ENCODE measurements at regions not wholly inside any gene's neighbourhood (a gene's known extent, or its start where the extent isn't known, plus 50 kb on each side); places are given as distances from the start of the nearest gene placed in this dataset.
"Not testable (repeated sequence)": the region's sequence is repeated elsewhere in the genome, so short reads cannot be mapped to it uniquely, and the experiment has no call there.

DNA sequence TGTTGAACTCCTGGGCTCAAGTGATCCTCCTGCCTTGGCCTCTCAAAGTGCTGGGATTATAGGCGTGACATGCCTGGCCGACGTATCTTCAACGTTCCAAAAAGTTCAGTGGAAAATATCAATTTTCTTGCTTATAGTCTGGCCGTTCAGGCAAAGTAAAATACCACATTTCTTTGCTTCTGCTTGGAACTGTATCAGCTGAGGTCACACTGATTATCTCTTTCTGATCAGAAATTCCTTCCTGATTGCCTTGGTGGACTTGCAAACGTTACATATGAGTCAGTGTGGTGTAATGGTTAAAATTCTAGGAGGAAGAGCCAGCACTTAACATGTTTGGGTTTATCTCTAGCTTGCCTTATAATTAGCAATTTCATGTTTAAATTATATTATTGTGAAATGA, 189.5 kb upstream of the VKORC1L1 start:
- POLR2A ChIA-PET: not testable (repeated sequence)

DNA sequence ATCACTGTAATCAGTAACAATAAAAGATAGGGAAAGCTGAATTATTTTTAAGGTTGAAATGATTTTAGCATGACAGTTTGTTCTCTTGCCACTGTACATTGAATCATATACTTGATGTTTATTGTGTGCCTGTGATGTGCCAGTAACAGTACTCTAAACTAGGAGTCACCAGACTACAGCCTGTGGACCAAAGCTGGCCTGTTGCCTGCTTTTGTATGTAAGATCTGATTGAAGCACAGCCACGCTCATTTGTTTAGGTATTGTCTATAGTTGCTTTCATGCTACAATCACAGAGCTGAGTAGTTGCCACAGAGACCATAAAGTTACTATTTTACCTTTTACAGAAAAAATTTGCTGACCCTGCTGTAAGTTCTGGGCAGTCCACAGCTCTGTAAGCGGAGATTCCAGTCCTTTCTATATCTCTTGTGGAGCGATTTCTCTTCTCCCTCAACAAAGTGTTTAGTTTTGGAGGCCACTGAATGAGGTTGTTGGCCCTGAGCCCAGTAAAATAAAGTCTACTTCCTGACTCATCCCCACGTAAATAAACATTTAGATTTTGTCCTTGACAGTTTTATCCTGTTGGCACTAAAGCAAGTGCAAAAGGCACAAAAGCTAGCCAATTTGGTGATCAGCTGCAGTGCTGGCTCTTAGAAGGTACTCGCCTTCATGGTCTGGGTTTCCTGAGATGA, 173.7 kb upstream of the VKORC1L1 start:
- CTCF ChIA-PET; DNase-seq (ENCODE audit: low read depth); H3K27me3 ChIP-seq (ENCODE audit: control insufficient read depth, insufficient read depth, low read length); POLR2A ChIA-PET; H3K36me3 ChIP-seq (ENCODE audit: control insufficient read depth, insufficient read depth, low read length); H3K4me3 ChIP-seq (ENCODE audit: low read depth, low read length): not testable (repeated sequence)

More for the DNA sequence above, 189.5 kb upstream of the VKORC1L1 start:
- H3K4me3 ChIP-seq (ENCODE audit: low read depth, low read length); CTCF ChIA-PET; H3K36me3 ChIP-seq (ENCODE audit: control insufficient read depth, insufficient read depth, low read length); H3K27me3 ChIP-seq (ENCODE audit: control insufficient read depth, insufficient read depth, low read length); DNase-seq (ENCODE audit: low read depth): not testable (repeated sequence)

DNA sequence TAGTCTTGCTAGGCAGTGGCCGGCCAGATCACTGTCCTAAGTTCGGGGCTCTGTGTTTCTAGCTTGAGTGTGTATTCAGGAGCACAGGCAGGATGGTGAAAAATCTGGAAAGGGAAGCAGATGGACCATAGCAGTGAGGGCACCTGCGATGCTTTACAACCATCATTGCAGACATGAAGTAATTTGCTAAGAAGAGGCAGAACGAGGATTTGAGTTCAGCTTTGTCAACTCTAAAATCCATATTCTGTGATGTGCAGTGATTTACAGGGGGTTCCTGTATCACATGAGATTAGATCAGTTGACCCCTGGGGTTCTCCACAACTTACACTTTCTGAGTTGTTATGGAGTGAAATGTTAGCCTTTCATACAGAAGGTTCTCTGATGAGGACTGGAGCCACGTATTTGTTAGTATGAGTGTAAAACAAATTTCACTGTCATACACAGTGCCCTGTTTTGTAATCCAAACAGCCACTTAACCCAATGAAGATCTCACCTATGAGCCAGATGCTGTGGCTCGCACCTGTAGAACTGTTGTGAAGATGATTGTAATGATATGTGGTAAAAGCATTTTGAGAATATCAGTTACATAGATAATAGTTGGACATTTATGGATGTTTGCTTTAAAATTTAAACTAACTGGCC, 173.0 kb upstream of the VKORC1L1 start:
- H3K4me3 ChIP-seq (ENCODE audit: low read depth, low read length); H3K27me3 ChIP-seq (ENCODE audit: control insufficient read depth, insufficient read depth, low read length); DNase-seq (ENCODE audit: low read depth); CTCF ChIA-PET; H3K36me3 ChIP-seq (ENCODE audit: control insufficient read depth, insufficient read depth, low read length); POLR2A ChIA-PET: not testable (repeated sequence)

DNA sequence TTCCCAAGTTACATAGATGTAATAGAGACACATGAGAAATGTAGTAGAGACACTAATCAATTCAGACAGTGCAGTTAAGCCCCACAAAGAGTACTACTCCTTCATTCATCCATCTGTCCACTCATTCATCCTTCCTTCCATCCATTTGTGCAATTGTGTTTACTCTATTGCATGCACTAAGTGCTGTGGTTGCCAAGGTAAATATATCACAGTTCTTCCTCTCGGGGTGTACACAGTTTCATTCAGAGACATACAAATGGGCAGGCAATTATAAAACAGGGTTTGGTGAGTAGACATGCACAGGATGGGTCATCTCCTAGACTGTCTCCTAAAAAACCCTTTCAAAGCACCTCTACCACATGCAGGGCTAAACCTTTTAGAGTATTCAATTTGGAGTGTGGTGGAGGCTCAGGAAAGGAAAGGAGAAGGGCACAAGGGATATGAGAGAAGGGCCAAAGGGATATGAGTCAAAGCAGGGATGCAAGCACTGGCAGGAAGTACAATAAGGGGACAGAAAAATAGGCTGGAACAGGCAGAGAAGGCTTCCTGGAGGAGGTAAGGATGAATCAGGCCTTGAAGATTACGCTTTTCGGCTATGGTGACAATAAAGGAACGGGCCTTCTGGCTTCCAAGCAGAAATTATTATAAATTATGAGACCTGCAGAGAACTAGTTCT, 153.6 kb upstream of the VKORC1L1 start:
- CTCF ChIA-PET; POLR2A ChIA-PET; H3K36me3 ChIP-seq (ENCODE audit: control insufficient read depth, insufficient read depth, low read length); H3K4me3 ChIP-seq (ENCODE audit: low read depth, low read length); DNase-seq (ENCODE audit: low read depth); H3K27me3 ChIP-seq (ENCODE audit: control insufficient read depth, insufficient read depth, low read length): not testable (repeated sequence)

DNA sequence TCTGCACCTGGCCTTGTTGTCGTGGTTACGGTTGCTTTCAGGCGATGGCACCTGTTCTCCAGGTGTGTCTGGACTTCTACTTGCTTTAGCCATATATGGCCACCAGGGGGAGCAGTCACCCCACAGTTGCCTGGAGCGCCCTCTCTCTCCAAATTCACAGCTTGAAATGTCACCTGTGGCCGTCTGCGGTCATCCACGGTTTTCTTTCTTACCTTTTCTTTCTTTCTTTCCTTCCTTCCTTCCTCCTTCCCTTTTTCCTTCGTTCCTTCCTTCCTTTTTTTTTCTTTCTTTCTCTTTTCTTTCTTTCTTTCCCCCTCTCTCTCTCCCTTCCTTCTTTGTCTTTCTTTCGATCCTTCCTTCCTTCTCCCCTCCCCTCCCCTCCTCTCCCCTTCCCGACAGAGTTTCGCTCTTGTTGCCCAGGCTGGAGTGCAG, 150.5 kb upstream of the VKORC1L1 start:
- H3K36me3 ChIP-seq (ENCODE audit: control insufficient read depth, insufficient read depth, low read length): no peaks in the 10 kb centered on the region
- ChIA-PET POLR2A (no interaction called here), CTCF (interaction anchor here (0.6 to 1.7 kb wide), 4 partner anchors 9 to 292 kb away, joined by 3 to 8 read pairs (median 4); no protein-coding TSS in a partner anchor)
- H3K27me3 ChIP-seq (ENCODE audit: control insufficient read depth, insufficient read depth, low read length): no peaks in the 10 kb centered on the region
- TF ChIP-seq, protein P1, sequence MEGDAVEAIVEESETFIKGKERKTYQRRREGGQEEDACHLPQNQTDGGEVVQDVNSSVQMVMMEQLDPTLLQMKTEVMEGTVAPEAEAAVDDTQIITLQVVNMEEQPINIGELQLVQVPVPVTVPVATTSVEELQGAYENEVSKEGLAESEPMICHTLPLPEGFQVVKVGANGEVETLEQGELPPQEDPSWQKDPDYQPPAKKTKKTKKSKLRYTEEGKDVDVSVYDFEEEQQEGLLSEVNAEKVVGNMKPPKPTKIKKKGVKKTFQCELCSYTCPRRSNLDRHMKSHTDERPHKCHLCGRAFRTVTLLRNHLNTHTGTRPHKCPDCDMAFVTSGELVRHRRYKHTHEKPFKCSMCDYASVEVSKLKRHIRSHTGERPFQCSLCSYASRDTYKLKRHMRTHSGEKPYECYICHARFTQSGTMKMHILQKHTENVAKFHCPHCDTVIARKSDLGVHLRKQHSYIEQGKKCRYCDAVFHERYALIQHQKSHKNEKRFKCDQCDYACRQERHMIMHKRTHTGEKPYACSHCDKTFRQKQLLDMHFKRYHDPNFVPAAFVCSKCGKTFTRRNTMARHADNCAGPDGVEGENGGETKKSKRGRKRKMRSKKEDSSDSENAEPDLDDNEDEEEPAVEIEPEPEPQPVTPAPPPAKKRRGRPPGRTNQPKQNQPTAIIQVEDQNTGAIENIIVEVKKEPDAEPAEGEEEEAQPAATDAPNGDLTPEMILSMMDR (IDR thresholded peaks at IDR 0.05; ENCODE audit: insufficient read depth, low read depth, low read length): peak; percentile 78
- no peak for DNase-seq (ENCODE audit: low read depth)
- no peak overlapping the region for H3K4me3 ChIP-seq (ENCODE audit: low read depth, low read length)

DNA sequence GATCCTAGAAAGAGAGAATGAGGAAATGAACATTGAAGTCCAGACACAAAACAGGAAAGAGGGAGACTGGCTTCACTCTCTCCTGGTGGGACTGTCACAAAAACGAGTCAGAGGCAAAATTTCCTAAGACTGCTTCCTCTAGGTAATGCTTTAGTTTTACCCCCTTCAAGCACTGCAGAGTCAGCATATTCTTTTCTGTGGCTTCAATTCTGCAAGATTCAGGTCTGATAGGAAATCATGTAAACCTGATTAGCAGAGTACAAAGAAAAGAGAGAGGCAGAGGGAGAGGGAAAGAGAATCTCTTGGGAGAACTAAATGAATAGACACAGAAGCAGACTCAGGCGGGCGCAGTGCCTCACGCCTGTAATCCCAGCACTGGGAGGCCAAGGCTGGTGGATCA, 145.7 kb upstream of the VKORC1L1 start:
- POLR2A ChIA-PET; H3K4me3 ChIP-seq (ENCODE audit: low read depth, low read length); DNase-seq (ENCODE audit: low read depth); H3K36me3 ChIP-seq (ENCODE audit: control insufficient read depth, insufficient read depth, low read length); H3K27me3 ChIP-seq (ENCODE audit: control insufficient read depth, insufficient read depth, low read length); CTCF ChIA-PET: not testable (repeated sequence)

DNA sequence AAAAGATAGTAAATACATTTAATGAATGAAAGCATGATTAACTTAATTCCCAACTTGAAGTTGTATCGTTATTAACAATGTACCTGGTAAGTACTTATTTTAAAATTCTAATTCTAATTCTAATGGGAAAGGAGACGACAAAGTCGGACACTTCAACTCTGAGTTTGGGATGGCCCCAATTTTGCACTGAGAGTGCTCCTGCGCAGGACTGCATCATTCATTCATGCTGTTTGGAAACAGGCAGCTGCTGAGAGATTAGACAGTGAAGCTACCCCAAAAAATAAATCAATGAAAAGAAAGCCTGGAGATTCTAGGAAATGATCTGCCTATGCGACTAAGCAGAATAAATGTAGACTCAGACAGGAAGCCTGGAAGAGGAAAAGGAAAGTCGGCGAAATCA, 141.7 kb upstream of the VKORC1L1 start:
- Histone ChIP-seq H3K4me3 (ENCODE audit: low read depth, low read length) (no peak overlapping the region), H3K27me3 (ENCODE audit: control insufficient read depth, insufficient read depth, low read length) (no peaks in the 10 kb centered on the region), H3K36me3 (ENCODE audit: control insufficient read depth, insufficient read depth, low read length) (no peaks in the 10 kb centered on the region)
- POLR2A ChIA-PET: no interaction called here
- CTCF ChIA-PET: interaction anchor here (0.7 kb wide), 1 partner anchor 9 kb away, joined by 3 read pairs; no protein-coding TSS in a partner anchor
- TF ChIP-seq, protein P1 (IDR thresholded peaks at IDR 0.05; ENCODE audit: insufficient read depth, low read depth, low read length): no peak
- no peak for DNase-seq (ENCODE audit: low read depth)

Measured in BJ (cell line).